Natural killer cell (primary cell): ENCODE measurements at regions not wholly inside any gene's neighbourhood (a gene's known extent, or its start where the extent isn't known, plus 50 kb on each side); places are given as distances from the start of the nearest gene placed in this dataset.
"Not testable (repeated sequence)": the region's sequence is repeated elsewhere in the genome, so short reads cannot be mapped to it uniquely, and the experiment has no call there.

Experiments used
- ATAC-seq, 3 donors: fragments of 150-1000 bp in 2 of 3; fragments of 200-7000 bp in 1 of 3; cut with Tn5 transposase; 1 replicate in 1 of 3; 2 replicates in 2 of 3; pipeline ENCODE4 v1.10.0; 2021; ENCODE audit warnings: mild to moderate bottlenecking in 2 of 3, moderate library complexity in 2 of 3
- DNase-seq, 2 donors: peaks; one replicate each; pipeline versions ENCODE4 v3.0.0 to v3.0.0-alpha.2; 2013 to 2021; ENCODE audit warnings: mixed read lengths in 1 of 2
- H3K27ac ChIP-seq: one replicate; pipeline ENCODE4 v1.5.1; 2013; ENCODE audit warnings: mild to moderate bottlenecking, low read length
- H3K27me3 ChIP-seq: one replicate; pipeline ENCODE4 v1.6.1; 2013; ENCODE audit warnings: low read length; ENCODE audit not compliant: control insufficient read depth, insufficient read depth
- H3K36me3 ChIP-seq: one replicate; pipeline ENCODE4 v1.6.1; 2013; ENCODE audit warnings: low read length; ENCODE audit not compliant: control insufficient read depth, insufficient read depth
- H3K4me1 ChIP-seq: one replicate; pipeline ENCODE4 v1.6.1; 2013; ENCODE audit warnings: low read length; ENCODE audit not compliant: control insufficient read depth, insufficient read depth
- H3K4me3 ChIP-seq: one replicate; pipeline ENCODE4 v1.5.1; 2013; ENCODE audit warnings: low read length
- H3K9me3 ChIP-seq: one replicate; pipeline ENCODE4 v1.6.1; 2013; ENCODE audit warnings: low read length; ENCODE audit not compliant: control insufficient read depth, insufficient read depth
- H3K27ac Mint-ChIP-seq, 2 donors: one replicate each; pipeline ENCODE4 v1.8.0; 2022; ENCODE audit warnings: mild to moderate bottlenecking in 2 of 2, mixed read lengths in 2 of 2, moderate library complexity in 1 of 2
- H3K27me3 Mint-ChIP-seq, 2 donors: one replicate each; pipeline ENCODE4 v1.8.0; 2022; ENCODE audit warnings: low read depth in 2 of 2, mixed read lengths in 2 of 2
- H3K36me3 Mint-ChIP-seq: one replicate; pipeline ENCODE4 v1.8.0; 2022; ENCODE audit warnings: mixed read lengths
- H3K4me1 Mint-ChIP-seq, 2 donors: one replicate each; pipeline ENCODE4 v1.8.0; 2022; ENCODE audit warnings: mixed read lengths in 2 of 2
- H3K4me3 Mint-ChIP-seq: one replicate; pipeline ENCODE4 v1.8.0; 2022; ENCODE audit warnings: mild to moderate bottlenecking, moderate library complexity, mixed read lengths
- H3K9me3 Mint-ChIP-seq, 2 donors: one replicate each; pipeline ENCODE4 v1.8.0; 2022; ENCODE audit warnings: mixed read lengths in 2 of 2
- WGBS: methylation state at CpG from one replicate; pipeline ENCODE4 v1.1.7; 2013; ENCODE audit warnings: missing lambda C conversion rate; ENCODE audit not compliant: insufficient coverage; 5-methylcytosine and 5-hydroxymethylcytosine counted together
- intact Hi-C: fragments of 100-400 bp; cut with micrococcal nuclease; formaldehyde crosslinking; loops from one replicate; pipeline ENCODE4 v1.14.2; 2022
- TF ChIP-seq, protein P1 (sequence below): fragments of 200-600 bp; IDR thresholded peaks from one replicate; pipeline ENCODE4 v1.8.0; 2022; ENCODE audit warnings: antibody characterized with exemption

DNA sequence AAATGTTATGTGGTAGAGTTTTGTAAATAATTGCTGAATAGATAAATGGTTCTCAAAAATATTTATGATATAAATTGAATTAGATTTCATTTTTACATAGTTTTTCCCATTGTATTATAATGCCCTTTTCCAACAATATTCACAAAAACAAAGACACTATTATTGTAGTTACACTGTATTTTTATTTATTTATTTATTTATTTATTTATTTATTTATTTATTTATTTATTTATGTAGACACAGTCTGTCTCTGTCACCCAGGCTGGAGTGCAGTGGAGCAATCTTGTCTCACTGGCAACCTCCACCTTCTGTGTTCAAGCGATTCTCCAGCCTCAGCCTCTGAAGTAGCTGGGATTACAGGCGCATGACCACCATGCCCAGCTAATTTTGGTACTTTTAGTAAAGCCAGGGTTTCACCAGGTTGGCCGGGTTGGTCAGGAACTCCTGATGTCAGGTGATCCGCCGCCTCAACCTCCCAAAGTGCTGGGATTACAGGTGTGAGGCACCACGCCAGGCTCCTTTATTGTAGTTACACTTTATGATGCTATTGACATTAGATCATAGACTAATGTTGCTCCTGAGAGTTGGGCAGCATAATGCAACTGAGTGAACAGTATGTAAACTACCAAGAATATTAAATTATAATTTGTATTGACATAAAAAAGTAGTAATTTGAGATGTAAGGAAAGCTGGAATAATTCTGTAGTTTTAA lies 1430.0 kb upstream of the PRMT6 start:
- Mint-ChIP-seq H3K36me3 (peaks cover 9% of the 10 kb centered on the region), H3K27ac (no peak overlapping the region), H3K27me3 (no peaks in the 10 kb centered on the region), H3K4me1 (no peaks in the 10 kb centered on the region), H3K9me3 (peaks cover 3 to 19% of the 10 kb centered on the region in 2 donors), H3K4me3 (no peak overlapping the region)
- TF ChIP-seq, protein P1, sequence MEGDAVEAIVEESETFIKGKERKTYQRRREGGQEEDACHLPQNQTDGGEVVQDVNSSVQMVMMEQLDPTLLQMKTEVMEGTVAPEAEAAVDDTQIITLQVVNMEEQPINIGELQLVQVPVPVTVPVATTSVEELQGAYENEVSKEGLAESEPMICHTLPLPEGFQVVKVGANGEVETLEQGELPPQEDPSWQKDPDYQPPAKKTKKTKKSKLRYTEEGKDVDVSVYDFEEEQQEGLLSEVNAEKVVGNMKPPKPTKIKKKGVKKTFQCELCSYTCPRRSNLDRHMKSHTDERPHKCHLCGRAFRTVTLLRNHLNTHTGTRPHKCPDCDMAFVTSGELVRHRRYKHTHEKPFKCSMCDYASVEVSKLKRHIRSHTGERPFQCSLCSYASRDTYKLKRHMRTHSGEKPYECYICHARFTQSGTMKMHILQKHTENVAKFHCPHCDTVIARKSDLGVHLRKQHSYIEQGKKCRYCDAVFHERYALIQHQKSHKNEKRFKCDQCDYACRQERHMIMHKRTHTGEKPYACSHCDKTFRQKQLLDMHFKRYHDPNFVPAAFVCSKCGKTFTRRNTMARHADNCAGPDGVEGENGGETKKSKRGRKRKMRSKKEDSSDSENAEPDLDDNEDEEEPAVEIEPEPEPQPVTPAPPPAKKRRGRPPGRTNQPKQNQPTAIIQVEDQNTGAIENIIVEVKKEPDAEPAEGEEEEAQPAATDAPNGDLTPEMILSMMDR: no peak
- intact Hi-C loops: no loop called here
- no peak for DNase-seq
- Histone ChIP-seq H3K36me3 (no peaks in the 10 kb centered on the region), H3K27me3 (no peaks in the 10 kb centered on the region), H3K4me3 (no peak overlapping the region), H3K9me3 (peaks cover 13% of the 10 kb centered on the region), H3K4me1 (no peaks in the 10 kb centered on the region), H3K27ac (no peak overlapping the region)
- 85% methylated on average over 6 of the region's 6 CpGs for WGBS
- no peak for ATAC-seq

DNA sequence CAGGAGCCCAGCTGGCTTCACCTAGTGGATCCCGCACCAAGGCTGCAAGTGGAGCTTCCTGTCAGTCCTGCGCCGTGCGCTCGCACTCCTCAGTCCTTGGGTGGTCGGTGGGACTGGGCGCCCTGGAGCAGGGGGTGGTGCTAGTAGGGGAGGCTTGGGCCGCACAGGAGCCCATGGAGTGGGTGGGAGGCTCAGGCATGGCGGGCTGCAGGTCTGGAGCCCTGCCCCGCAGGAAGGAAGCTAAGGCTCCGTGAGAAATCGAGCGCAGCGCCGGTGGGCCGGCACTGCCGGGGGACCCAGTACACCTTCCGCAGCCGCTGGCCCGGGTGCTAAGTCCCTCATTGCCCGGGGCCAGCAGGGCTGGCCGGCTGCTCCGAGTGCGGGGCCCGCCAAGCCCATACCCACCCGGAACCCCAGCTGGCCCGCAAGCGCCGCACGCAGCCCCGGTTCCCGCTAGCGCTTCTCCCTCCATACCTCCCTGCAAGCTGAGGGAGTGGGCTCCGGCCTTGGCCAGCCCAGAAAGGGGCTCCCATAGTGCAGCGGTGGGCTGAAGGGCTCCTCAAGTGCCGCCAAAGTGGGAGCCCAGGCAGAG lies 1425.2 kb upstream of the PRMT6 start:
- H3K27me3 ChIP-seq, H3K36me3 Mint-ChIP-seq, H3K4me1 ChIP-seq, H3K4me1 Mint-ChIP-seq, H3K27me3 Mint-ChIP-seq, H3K36me3 ChIP-seq, H3K27ac ChIP-seq, ATAC-seq, H3K4me3 Mint-ChIP-seq, H3K4me3 ChIP-seq, DNase-seq, H3K27ac Mint-ChIP-seq, intact Hi-C loops: not testable (repeated sequence)
- H3K9me3 Mint-ChIP-seq: peaks cover 10 to 20% of the 10 kb centered on the region in 2 donors
- peaks cover 20% of the 10 kb centered on the region for H3K9me3 ChIP-seq
- 94% methylated on average over 36 of the region's 36 CpGs for WGBS

DNA sequence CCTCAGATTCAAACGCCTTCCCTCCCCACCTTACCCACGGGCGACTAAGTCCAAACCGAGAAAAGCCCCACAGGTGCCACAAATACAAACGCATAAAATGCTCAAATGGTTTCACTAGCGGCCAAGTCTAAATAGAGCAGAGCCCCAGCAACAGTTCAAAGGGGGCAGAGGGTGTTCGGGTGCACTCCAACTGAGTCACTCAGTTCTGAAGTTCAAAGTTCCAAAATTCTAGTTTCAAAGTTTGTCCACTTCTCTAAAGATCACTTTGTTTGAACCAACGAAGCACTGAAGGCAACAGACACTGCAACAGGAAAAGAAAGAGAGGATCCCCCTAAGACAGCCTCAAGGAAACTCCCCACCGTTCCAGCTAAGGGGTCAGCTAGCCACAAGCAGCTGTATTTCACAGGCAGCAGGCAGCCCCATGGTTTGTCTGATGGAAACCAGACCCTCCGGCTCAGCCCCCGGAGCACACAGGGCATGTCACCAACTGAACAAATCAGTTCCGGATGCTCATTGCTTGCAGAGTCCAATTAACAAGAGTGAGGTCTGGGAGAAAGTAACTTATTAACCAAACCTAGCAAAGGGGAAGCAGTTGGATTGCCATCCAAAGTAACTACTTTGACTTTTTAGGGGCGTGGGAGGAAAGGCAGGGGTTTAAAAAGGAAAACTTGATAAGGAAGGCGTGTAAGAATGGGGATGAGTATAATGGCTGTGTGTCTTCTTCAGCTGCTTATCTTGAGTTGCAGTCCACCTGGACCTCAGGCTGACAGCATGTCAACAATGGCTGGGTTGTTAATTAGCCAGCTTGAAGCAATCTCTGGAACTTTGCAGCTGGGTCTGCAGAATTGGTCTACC lies 1423.9 kb upstream of the PRMT6 start:
- WGBS: 85% methylated on average over 14 of the region's 14 CpGs
- ATAC-seq (no peak), DNase-seq (no peak)
- Mint-ChIP-seq H3K36me3 (no peaks in the 10 kb centered on the region), H3K27me3 (no peaks in the 10 kb centered on the region), H3K4me1 (no peaks in the 10 kb centered on the region), H3K9me3 (peaks cover 10 to 21% of the 10 kb centered on the region in 2 donors), H3K27ac (no peak overlapping the region), H3K4me3 (no peak overlapping the region)
- intact Hi-C loops: no loop called here
- Histone ChIP-seq H3K4me3 (no peak overlapping the region), H3K9me3 (peaks cover 16% of the 10 kb centered on the region), H3K27ac (no peak overlapping the region), H3K4me1 (no peaks in the 10 kb centered on the region), H3K36me3 (no peaks in the 10 kb centered on the region), H3K27me3 (no peaks in the 10 kb centered on the region)
- TF ChIP-seq, protein P1: no peak

DNA sequence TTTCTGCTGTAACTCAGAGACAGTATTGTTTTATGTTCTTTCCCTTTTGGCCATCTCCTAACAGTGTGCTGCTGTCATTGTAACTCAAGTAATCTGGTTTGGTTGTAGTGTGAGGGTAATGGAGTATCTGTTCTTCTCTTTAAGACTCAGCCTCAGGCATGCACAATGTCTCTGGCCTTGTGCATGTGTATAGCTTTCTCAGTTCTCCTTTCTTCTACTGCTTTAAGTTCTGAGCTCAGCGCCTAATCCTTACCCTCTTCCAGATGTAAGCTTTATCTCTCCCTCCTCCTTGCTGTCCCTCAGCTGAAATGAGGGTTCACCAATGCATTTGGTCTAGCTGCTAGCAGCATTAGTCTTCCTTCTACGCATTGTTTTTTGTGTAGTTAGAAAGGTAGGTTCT lies 1420.4 kb upstream of the PRMT6 start:
- Histone ChIP-seq H3K9me3 (peaks cover 14% of the 10 kb centered on the region), H3K4me1 (no peaks in the 10 kb centered on the region), H3K27me3 (no peaks in the 10 kb centered on the region), H3K27ac (no peak overlapping the region), H3K36me3 (no peaks in the 10 kb centered on the region), H3K4me3 (no peak overlapping the region)
- no peak for ATAC-seq
- DNase-seq: no peak
- peaks cover 13 to 24% of the 10 kb centered on the region in 2 donors for H3K9me3 Mint-ChIP-seq
- WGBS: 79% methylated on average over 2 of the region's 2 CpGs
- H3K4me1 Mint-ChIP-seq: no peaks in the 10 kb centered on the region
- no peaks in the 10 kb centered on the region for H3K27me3 Mint-ChIP-seq
- H3K36me3 Mint-ChIP-seq: no peaks in the 10 kb centered on the region
- TF ChIP-seq, protein P1: no peak
- no peak overlapping the region for H3K4me3 Mint-ChIP-seq
- intact Hi-C loops: no loop called here
- no peak overlapping the region for H3K27ac Mint-ChIP-seq
